Fibroblast of lung (primary cell): ENCODE measurements at regions not wholly inside any gene's neighbourhood (a gene's known extent, or its start where the extent isn't known, plus 50 kb on each side); places are given as distances from the start of the nearest gene placed in this dataset.

Experiments used
- EZH2 ChIP-seq: IDR thresholded peaks from 2 replicates; pipeline ENCODE4 v1.5.1; 2012; ENCODE audit warnings: low read length, control low read depth, mild to moderate bottlenecking; ENCODE audit errors: missing control alignments
- TF ChIP-seq, protein P1 (sequence below), 2 donors: IDR thresholded peaks in 1 of 2; conservative IDR thresholded peaks in 1 of 2; 1 replicate in 1 of 2; 2 replicates in 1 of 2; pipeline ENCODE4 v1.5.1; 2011 to 2012; ENCODE audit warnings: low read length in 2 of 2, control low read depth in 1 of 2, inconsistent platforms in 1 of 2, low read depth in 1 of 2, mild to moderate bottlenecking in 1 of 2

DNA sequence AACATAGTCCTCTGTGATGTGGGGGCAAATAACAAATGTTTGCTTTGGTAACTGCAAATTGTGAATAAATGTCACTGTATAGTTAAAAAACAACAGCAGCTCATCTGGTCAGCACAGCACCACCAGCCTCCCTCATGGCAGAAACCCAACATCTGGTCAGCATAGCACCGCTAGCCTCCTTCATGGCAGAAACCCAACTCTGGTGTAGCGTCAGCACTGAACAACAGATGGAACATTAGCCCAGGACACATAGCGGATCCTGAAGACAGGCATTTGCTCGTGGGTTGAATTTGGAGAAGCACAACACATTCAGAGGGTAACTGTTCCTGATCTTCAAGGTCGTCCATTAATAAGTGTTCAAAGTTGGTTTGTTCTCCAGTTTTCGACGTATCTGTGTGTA, 265.9 kb downstream of the DLL1 start:
- no peak for TF ChIP-seq EZH2
- TF ChIP-seq, protein P1, sequence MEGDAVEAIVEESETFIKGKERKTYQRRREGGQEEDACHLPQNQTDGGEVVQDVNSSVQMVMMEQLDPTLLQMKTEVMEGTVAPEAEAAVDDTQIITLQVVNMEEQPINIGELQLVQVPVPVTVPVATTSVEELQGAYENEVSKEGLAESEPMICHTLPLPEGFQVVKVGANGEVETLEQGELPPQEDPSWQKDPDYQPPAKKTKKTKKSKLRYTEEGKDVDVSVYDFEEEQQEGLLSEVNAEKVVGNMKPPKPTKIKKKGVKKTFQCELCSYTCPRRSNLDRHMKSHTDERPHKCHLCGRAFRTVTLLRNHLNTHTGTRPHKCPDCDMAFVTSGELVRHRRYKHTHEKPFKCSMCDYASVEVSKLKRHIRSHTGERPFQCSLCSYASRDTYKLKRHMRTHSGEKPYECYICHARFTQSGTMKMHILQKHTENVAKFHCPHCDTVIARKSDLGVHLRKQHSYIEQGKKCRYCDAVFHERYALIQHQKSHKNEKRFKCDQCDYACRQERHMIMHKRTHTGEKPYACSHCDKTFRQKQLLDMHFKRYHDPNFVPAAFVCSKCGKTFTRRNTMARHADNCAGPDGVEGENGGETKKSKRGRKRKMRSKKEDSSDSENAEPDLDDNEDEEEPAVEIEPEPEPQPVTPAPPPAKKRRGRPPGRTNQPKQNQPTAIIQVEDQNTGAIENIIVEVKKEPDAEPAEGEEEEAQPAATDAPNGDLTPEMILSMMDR (conservative IDR thresholded peaks at IDR 0.05 in 1 of 2, IDR thresholded peaks at IDR 0.05 in 1 of 2; ENCODE audit: low read depth in 1 of 2, low read length in 2 of 2), result no peak
